ENCODE measurements at regions not wholly inside any gene's neighbourhood (a gene's known extent, or its start where the extent isn't known, plus 50 kb on each side); places are given as distances from the start of the nearest gene placed in this dataset.

- Histone ChIP-seq H4K91ac (ENCODE audit: insufficient read depth, low read depth, low read length) (no peak overlapping the region), H3K14ac (replicated peaks; ENCODE audit: low read depth, low read length) (no peak overlapping the region), H2BK15ac (ENCODE audit: low read depth, low read length) (no peak overlapping the region), H3K18ac (ENCODE audit: low read depth, low read length) (no peak overlapping the region), H2BK120ac (ENCODE audit: low read depth, low read length) (no peak overlapping the region), H3K9me3 (ENCODE audit: control insufficient read depth, insufficient read depth, low read length) (no peaks in the 10 kb centered on the region), H3K4ac (ENCODE audit: low read depth, low read length) (no peak overlapping the region), H2AFZ (replicated peaks; ENCODE audit: low read length, poor library complexity) (no peak overlapping the region), H3K27ac (ENCODE audit: insufficient read depth, low read length) (no peak overlapping the region), H4K5ac (ENCODE audit: low read depth, low read length) (no peak overlapping the region), H2BK5ac (ENCODE audit: low read depth, low read length, poor library complexity, severe bottlenecking) (no peak overlapping the region), H3K36me3 (ENCODE audit: control insufficient read depth, insufficient read depth, low read length) (no peaks in the 10 kb centered on the region), H3K56ac (ENCODE audit: extremely low read depth, insufficient read depth, low read length) (no peak overlapping the region), H2BK20ac (ENCODE audit: low read depth, low read length) (no peak overlapping the region), H3K4me2 (ENCODE audit: low read depth, low read length) (no peak overlapping the region), H3K27me3 (ENCODE audit: control insufficient read depth, insufficient read depth, low read length) (no peaks in the 10 kb centered on the region), H2AK5ac (ENCODE audit: low read depth, low read length) (no peak overlapping the region), H4K8ac (ENCODE audit: low read depth in 2 of 2, low read length in 2 of 2) (no peak overlapping the region), H3K4me1 (ENCODE audit: control insufficient read depth, insufficient read depth, low read length) (no peaks in the 10 kb centered on the region), H3K79me1 (ENCODE audit: low read depth in 1 of 2, low read length in 2 of 2) (no peaks in the 10 kb centered on the region), H3K4me3 (ENCODE audit: insufficient read depth, low read depth, low read length) (no peak overlapping the region), H4K20me1 (ENCODE audit: insufficient read depth, low read length) (no peaks in the 10 kb centered on the region), H3K9me1 (ENCODE audit: insufficient read depth, low read length) (no peaks in the 10 kb centered on the region), H3K23ac (ENCODE audit: low read depth, low read length) (no peak overlapping the region), H2AK9ac (replicated peaks; ENCODE audit: low read depth, low read length, poor library complexity) (no peak overlapping the region), H3K9ac (ENCODE audit: low read depth, low read length) (no peak overlapping the region)
- dilution Hi-C loops (cut with HindIII; ENCODE audit: low sequenced_read_pairs, unreplicated experiment) (no loop called here), in situ Hi-C loops (cut with MboI; ENCODE audit: low sequenced_read_pairs) (no loop called here), intact Hi-C loops (cut with micrococcal nuclease) (no loop called here)
- ChIA-PET POLR2A (ENCODE audit: unreplicated experiment) (no interaction called here), CTCF (no interaction called here)
- ATAC-seq (ENCODE audit: low read depth) (no peak), DNase-seq (no peak)
- BruUV-seq (replicated peaks) = no TSS peak
- no CpG with 5 or more reads among the region's 6 CpGs for WGBS, 2 experiments (ENCODE audit: extremely low coverage in 2 of 2, insufficient read length in 1 of 2)
- no peak for TF ChIP-seq RFX5 (IDR thresholded peaks at IDR 0.05; ENCODE audit: low read depth, low read length)
- no peak for TF ChIP-seq RCOR1 (IDR thresholded peaks at IDR 0.05; ENCODE audit: insufficient replicate concordance, low read length)
- TF ChIP-seq MAFK (IDR thresholded peaks at IDR 0.05; ENCODE audit: low read depth, low read length) = no peak
- no peak for TF ChIP-seq USF2 (IDR thresholded peaks at IDR 0.05; ENCODE audit: low read depth, low read length)
- no peak for TF ChIP-seq CTCF (conservative IDR thresholded peaks at IDR 0.05; ENCODE audit: low read depth, low read length)
- no peak for TF ChIP-seq SMC3 (IDR thresholded peaks at IDR 0.05; ENCODE audit: low read depth, low read length)
- TF ChIP-seq BHLHE40 (IDR thresholded peaks at IDR 0.05; ENCODE audit: low read depth, low read length) = no peak
- no peak for TF ChIP-seq FOS (IDR thresholded peaks at IDR 0.05; ENCODE audit: low read depth, low read length)
- no peak for TF ChIP-seq RAD21 (IDR thresholded peaks at IDR 0.05; ENCODE audit: low read length)
- TF ChIP-seq NFE2L2 (IDR thresholded peaks at IDR 0.05; ENCODE audit: low read depth, low read length) = no peak
- TF ChIP-seq POLR2A (IDR thresholded peaks at IDR 0.05; ENCODE audit: low read depth, low read length) = no peak
- no peak for TF ChIP-seq ELK1 (IDR thresholded peaks at IDR 0.05; ENCODE audit: borderline replicate concordance, low read depth, low read length)
- no peak for TF ChIP-seq CHD1 (IDR thresholded peaks at IDR 0.05; ENCODE audit: low read depth, low read length)
These were observed 94.9 kb upstream of the TBCA start for GRCh38 chr5:77871016-77871415.

All from IMR-90 (cell line).